ENCODE measurements at regions not wholly inside any gene's neighbourhood (a gene's known extent, or its start where the extent isn't known, plus 50 kb on each side); places are given as distances from the start of the nearest gene placed in this dataset.
A peak's percentile ranks its signal among the peaks of the same experiment; 100 is the strongest.
"Not testable (repeated sequence)": the region's sequence is repeated elsewhere in the genome, so short reads cannot be mapped to it uniquely, and the experiment has no call there.

GRCh38 chr14:71339650-71340415 lies 432.6 kb downstream of the PCNX1 start:
- Mint-ChIP-seq H3K27ac (no peak overlapping the region), H3K9me3 (no peaks in the 10 kb centered on the region), H3K36me3 (peaks cover 16% of the 10 kb centered on the region), H3K4me3 (no peak overlapping the region), H3K4me1 (peaks cover 31% of the 10 kb centered on the region), H3K27me3 (no peaks in the 10 kb centered on the region)

GRCh38 chr14:71341156-71341555 lies 433.9 kb downstream of the PCNX1 start:
- no peaks in the 10 kb centered on the region for H3K27me3 Mint-ChIP-seq
- H3K4me3 Mint-ChIP-seq: no peak overlapping the region

GRCh38 chr14:71343724-71344123 lies 436.5 kb downstream of the PCNX1 start:
- no peaks in the 10 kb centered on the region for H3K9me3 Mint-ChIP-seq
- H3K36me3 Mint-ChIP-seq: peaks cover 4% of the 10 kb centered on the region
- no peaks in the 10 kb centered on the region for H3K27me3 Mint-ChIP-seq
- no peak overlapping the region for H3K4me3 Mint-ChIP-seq
- H3K27ac Mint-ChIP-seq: no peak overlapping the region
- H3K4me1 Mint-ChIP-seq: peaks cover 44% of the 10 kb centered on the region

More at GRCh38 chr14:71341156-71341555, 433.9 kb downstream of the PCNX1 start:
- peaks cover 34% of the 10 kb centered on the region for H3K4me1 Mint-ChIP-seq
- no peaks in the 10 kb centered on the region for H3K9me3 Mint-ChIP-seq
- H3K36me3 Mint-ChIP-seq: peaks cover 14% of the 10 kb centered on the region
- H3K27ac Mint-ChIP-seq: no peak overlapping the region

DNA sequence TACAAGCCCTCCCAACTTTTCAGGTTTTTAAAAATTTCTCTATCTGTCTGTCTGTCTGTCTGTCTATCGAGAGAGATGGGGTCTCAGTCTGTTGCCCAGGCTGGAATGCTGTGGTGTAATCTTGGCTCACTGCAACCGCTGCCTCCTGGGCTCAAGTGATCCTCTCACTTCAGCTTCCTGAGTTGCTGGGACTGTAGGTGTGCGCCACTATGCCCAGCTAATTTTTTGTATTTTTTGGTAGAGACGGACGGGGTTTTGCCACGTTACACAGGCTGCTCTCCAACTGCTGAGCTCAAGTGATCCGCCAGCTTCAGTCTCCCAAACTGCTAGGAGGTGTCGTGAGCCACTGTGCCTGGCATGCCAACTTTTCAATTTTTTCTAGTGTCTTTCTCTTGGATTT lies 437.2 kb downstream of the PCNX1 start:
- Mint-ChIP-seq H3K4me1 (peaks cover 52% of the 10 kb centered on the region), H3K27me3 (no peaks in the 10 kb centered on the region), H3K9me3 (no peaks in the 10 kb centered on the region), H3K27ac (no peak overlapping the region), H3K4me3 (no peak overlapping the region), H3K36me3 (peaks cover 4% of the 10 kb centered on the region)

- H3K27ac Mint-ChIP-seq: no peak overlapping the region
- peaks cover 6% of the 10 kb centered on the region for H3K9me3 Mint-ChIP-seq
- H3K4me3 Mint-ChIP-seq: no peak overlapping the region
- H3K4me1 Mint-ChIP-seq: peaks cover 60% of the 10 kb centered on the region
- H3K36me3 Mint-ChIP-seq: peaks cover 12% of the 10 kb centered on the region
- H3K27me3 Mint-ChIP-seq: no peaks in the 10 kb centered on the region
Measured at GRCh38 chr14:71346685-71347084, 439.4 kb downstream of the PCNX1 start.

DNA sequence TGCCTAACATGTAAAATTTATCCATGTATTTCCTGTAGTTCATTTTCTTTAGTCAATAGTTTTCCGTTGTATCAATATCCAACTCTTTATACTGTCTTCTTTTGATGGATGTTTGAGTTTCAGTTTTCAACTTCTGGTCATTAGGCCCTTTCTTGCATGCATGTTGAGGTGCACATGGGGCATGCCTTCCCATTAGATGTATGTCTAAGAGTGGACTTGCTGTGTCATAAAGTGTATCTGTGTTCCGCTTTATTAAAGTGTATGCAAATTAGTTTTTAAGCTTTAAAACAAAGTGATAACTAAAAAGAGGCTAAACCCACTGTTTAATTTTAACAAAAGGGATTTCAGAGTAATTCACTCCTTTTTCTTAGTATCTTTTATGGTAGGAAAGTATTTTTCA lies 441.1 kb downstream of the PCNX1 start:
- Mint-ChIP-seq H3K4me1 (peaks cover 65% of the 10 kb centered on the region), H3K27me3 (no peaks in the 10 kb centered on the region), H3K27ac (no peak overlapping the region), H3K36me3 (peaks cover 22% of the 10 kb centered on the region), H3K9me3 (peaks cover 6% of the 10 kb centered on the region), H3K4me3 (no peak overlapping the region)

- H3K27ac Mint-ChIP-seq: no peak overlapping the region
- H3K4me1 Mint-ChIP-seq: peaks cover 65% of the 10 kb centered on the region
- H3K27me3 Mint-ChIP-seq: no peaks in the 10 kb centered on the region
- no peak overlapping the region for H3K4me3 Mint-ChIP-seq
- peaks cover 24% of the 10 kb centered on the region for H3K36me3 Mint-ChIP-seq
- H3K9me3 Mint-ChIP-seq: peaks cover 6% of the 10 kb centered on the region
Measured at GRCh38 chr14:71348817-71349216, 441.6 kb downstream of the PCNX1 start.

- peaks cover 31% of the 10 kb centered on the region for H3K36me3 Mint-ChIP-seq
- no peak overlapping the region for H3K27ac Mint-ChIP-seq
- no peak overlapping the region for H3K4me3 Mint-ChIP-seq
- H3K4me1 Mint-ChIP-seq: peaks cover 51% of the 10 kb centered on the region
- no peaks in the 10 kb centered on the region for H3K27me3 Mint-ChIP-seq
- H3K9me3 Mint-ChIP-seq: peaks cover 16% of the 10 kb centered on the region
Measured at GRCh38 chr14:71354142-71354541, 446.9 kb downstream of the PCNX1 start.

DNA sequence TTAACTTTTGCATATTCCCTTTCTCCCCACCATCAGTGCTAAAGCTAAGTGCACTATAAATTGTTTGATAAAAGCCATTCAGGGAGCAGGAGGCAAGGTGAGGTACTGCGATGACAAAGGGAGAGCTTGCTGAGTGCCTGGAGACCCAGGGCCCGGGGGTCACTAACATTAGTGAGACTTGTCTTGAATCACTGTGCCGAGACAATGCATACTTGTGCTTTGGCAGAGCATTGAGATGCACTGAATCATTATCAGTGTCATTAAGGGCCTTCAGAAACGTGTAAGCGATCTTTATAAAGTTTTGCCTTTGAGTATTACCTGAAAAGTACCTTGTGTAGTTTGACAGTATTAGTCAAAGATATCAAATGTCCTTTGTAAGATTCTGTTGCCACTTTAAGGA lies 447.5 kb downstream of the PCNX1 start:
- Mint-ChIP-seq H3K27ac (no peak overlapping the region), H3K27me3 (no peaks in the 10 kb centered on the region), H3K4me1 (peaks cover 51% of the 10 kb centered on the region), H3K36me3 (peaks cover 35% of the 10 kb centered on the region), H3K9me3 (peaks cover 19% of the 10 kb centered on the region), H3K4me3 (no peak overlapping the region)

- peaks cover 35% of the 10 kb centered on the region for H3K36me3 Mint-ChIP-seq
- H3K9me3 Mint-ChIP-seq: peaks cover 17% of the 10 kb centered on the region
- H3K4me1 Mint-ChIP-seq: peaks cover 51% of the 10 kb centered on the region
- no peaks in the 10 kb centered on the region for H3K27me3 Mint-ChIP-seq
- no peak overlapping the region for H3K4me3 Mint-ChIP-seq
- H3K27ac Mint-ChIP-seq: no peak overlapping the region
Measured at GRCh38 chr14:71355324-71356201, 448.3 kb downstream of the PCNX1 start.

DNA sequence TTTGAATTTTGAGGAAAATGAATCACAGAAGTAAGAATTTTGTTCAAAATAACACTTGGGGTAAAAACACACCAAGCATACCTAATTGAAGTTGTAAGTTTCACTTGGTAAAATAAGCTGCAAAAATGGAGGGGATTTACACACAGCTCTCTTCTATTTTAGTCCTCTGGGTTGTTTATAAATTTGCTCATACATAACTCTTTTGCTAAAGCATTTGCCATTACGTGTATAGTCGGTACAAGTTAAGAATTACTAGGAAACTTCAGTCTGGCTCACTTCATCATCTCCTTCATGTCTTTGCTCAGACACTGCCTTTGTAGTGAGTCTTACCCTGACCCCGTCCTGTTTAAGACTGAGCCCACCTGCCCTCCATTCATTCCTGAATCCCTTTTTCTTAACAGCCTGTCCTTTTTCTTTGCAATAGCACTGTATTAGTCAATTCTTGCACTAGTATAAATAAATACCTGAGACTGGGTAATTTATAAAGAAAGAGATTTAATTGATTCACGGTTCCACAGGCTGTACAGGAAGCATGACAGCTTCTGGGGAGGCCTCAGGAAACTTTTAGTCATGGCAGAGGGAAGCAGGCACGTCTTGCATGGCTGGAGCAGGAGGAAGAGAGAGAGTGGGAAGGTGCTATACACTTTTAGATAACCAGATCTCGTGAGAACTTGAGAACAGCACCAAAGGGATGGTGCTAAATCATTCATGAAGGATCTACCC lies 451.1 kb downstream of the PCNX1 start:
- Mint-ChIP-seq H3K4me3 (no peak overlapping the region), H3K9me3 (peaks cover 13% of the 10 kb centered on the region), H3K27ac (peak overlapping the region; percentile 3), H3K36me3 (peaks cover 17% of the 10 kb centered on the region), H3K27me3 (no peaks in the 10 kb centered on the region), H3K4me1 (peaks cover 54% of the 10 kb centered on the region)

DNA sequence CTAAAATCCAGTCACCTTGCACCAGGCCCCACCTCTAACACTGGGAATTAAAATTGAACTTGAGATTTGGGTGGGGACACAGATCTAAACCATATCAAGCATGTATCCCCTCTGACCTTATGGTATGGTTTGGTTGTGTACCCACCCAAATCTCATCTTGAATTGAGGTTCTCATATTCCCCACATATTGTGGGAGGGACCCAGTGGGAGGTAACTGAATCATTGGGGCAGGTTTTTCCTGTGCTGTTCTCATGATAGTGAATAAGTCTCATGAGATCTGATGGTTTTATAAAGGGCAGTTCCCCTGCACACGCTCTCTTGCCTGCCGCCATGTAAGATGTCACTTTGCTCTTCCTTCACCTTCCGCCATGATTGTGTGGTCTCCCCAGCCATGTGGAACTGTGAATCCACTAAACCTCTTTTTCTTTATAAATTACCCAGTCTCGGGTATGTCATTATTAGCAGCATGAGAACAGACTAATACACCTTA lies 451.7 kb downstream of the PCNX1 start:
- peak overlapping the region; percentile 39 for H3K27ac Mint-ChIP-seq
- not testable (repeated sequence) for H3K27me3 Mint-ChIP-seq
- H3K36me3 Mint-ChIP-seq: peaks cover 15% of the 10 kb centered on the region
- peak overlapping the region; percentile 53 for H3K4me3 Mint-ChIP-seq
- H3K9me3 Mint-ChIP-seq: peaks cover 13% of the 10 kb centered on the region
- peaks cover 56% of the 10 kb centered on the region for H3K4me1 Mint-ChIP-seq

- Mint-ChIP-seq H3K27me3 (no peaks in the 10 kb centered on the region), H3K4me3 (no peak overlapping the region), H3K36me3 (peaks cover 15% of the 10 kb centered on the region), H3K27ac (no peak overlapping the region), H3K9me3 (peaks cover 13% of the 10 kb centered on the region), H3K4me1 (peaks cover 56% of the 10 kb centered on the region)
Measured at GRCh38 chr14:71359823-71360222, 452.6 kb downstream of the PCNX1 start.

DNA sequence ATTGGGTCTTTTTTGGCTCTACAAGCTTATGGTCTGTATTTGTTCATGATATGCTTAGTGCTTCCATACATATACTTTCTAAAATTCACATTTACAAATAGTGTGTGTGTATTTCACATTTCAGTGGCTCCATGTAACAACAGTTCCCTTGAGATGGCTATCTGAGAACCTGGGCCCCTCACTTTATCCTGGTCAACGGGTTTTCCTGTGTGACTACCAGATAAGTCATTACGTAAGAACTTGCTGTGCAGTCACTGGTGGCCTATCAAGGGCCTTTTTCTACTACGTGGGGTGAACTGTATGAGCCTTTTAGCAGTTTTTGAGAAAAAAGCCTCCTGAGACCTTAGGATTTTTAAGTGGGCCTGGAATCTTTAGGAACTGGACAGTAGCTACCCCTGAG lies 454.1 kb downstream of the PCNX1 start:
- peaks cover 15% of the 10 kb centered on the region for H3K36me3 Mint-ChIP-seq
- H3K4me1 Mint-ChIP-seq: peaks cover 50% of the 10 kb centered on the region
- no peaks in the 10 kb centered on the region for H3K27me3 Mint-ChIP-seq
- peak overlapping the region; percentile 30 for H3K27ac Mint-ChIP-seq
- H3K9me3 Mint-ChIP-seq: peaks cover 13% of the 10 kb centered on the region
- H3K4me3 Mint-ChIP-seq: no peak overlapping the region

- Mint-ChIP-seq H3K9me3 (peaks cover 13% of the 10 kb centered on the region), H3K36me3 (peaks cover 15% of the 10 kb centered on the region), H3K27ac (no peak overlapping the region), H3K4me3 (no peak overlapping the region), H3K4me1 (peaks cover 50% of the 10 kb centered on the region), H3K27me3 (no peaks in the 10 kb centered on the region)
Measured at GRCh38 chr14:71361874-71362273, 454.6 kb downstream of the PCNX1 start.

Data from activated naive CD4-positive, alpha-beta T cell treated with anti-CD3 and anti-CD28 coated beads, Interleukin-2, amount 50 U/mL, for 24 hours (primary cell).